ENCODE measurements at regions not wholly inside any gene's neighbourhood (a gene's known extent, or its start where the extent isn't known, plus 50 kb on each side); places are given as distances from the start of the nearest gene placed in this dataset.

GRCh38 chr9:79977510-79978197 lies 405.9 kb downstream of the TLE4 start:
- 98% methylated on average over 1 of the region's 1 CpG for WGBS
- H3K36me3 ChIP-seq (ENCODE audit: control insufficient read depth in 2 of 2, insufficient read depth in 2 of 2, low read length in 1 of 2), result no peaks in the 10 kb centered on the region
- no peak overlapping the region for H3K4me3 ChIP-seq (ENCODE audit: low read length in 2 of 2)
- H3K9me3 ChIP-seq (ENCODE audit: control insufficient read depth in 2 of 2, insufficient read depth in 1 of 2, low read length in 1 of 2), result no peaks in the 10 kb centered on the region
- no peak for DNase-seq (ENCODE audit: low read depth in 6 of 9, low spot score in 9 of 9)
- H3K4me1 ChIP-seq (ENCODE audit: control insufficient read depth in 2 of 2, insufficient read depth in 2 of 2, low read length in 2 of 2), result no peaks in the 10 kb centered on the region
- H3K27ac ChIP-seq (ENCODE audit: low read depth in 1 of 2, low read length in 1 of 2), result no peak overlapping the region
- no peaks in the 10 kb centered on the region for H3K27me3 ChIP-seq (ENCODE audit: control insufficient read depth in 2 of 2, insufficient read depth in 1 of 2, low read length in 1 of 2)

- H3K4me1 ChIP-seq (ENCODE audit: control insufficient read depth in 2 of 2, insufficient read depth in 2 of 2, low read length in 2 of 2), result no peaks in the 10 kb centered on the region
- no peak overlapping the region for H3K4me3 ChIP-seq (ENCODE audit: low read length in 2 of 2)
- no peak overlapping the region for H3K27ac ChIP-seq (ENCODE audit: low read depth in 1 of 2, low read length in 1 of 2)
- no peaks in the 10 kb centered on the region for H3K9me3 ChIP-seq (ENCODE audit: control insufficient read depth in 2 of 2, insufficient read depth in 1 of 2, low read length in 1 of 2)
- H3K36me3 ChIP-seq (ENCODE audit: control insufficient read depth in 2 of 2, insufficient read depth in 2 of 2, low read length in 1 of 2), result no peaks in the 10 kb centered on the region
- WGBS, result 95% methylated on average over 10 of the region's 10 CpGs
- no peaks in the 10 kb centered on the region for H3K27me3 ChIP-seq (ENCODE audit: control insufficient read depth in 2 of 2, insufficient read depth in 1 of 2, low read length in 1 of 2)
- DNase-seq (ENCODE audit: low read depth in 6 of 9, low spot score in 9 of 9), result no peak
Observed at GRCh38 chr9:79977074-79977435, 405.3 kb downstream of the TLE4 start.

- WGBS, result 92% methylated on average over 16 of the region's 16 CpGs
- DNase-seq (ENCODE audit: low read depth in 6 of 9, low spot score in 9 of 9), result no peak
- Histone ChIP-seq H3K27ac (ENCODE audit: low read depth in 1 of 2, low read length in 1 of 2) (no peak overlapping the region), H3K9me3 (ENCODE audit: control insufficient read depth in 2 of 2, insufficient read depth in 1 of 2, low read length in 1 of 2) (no peaks in the 10 kb centered on the region), H3K4me3 (ENCODE audit: low read length in 2 of 2) (no peak overlapping the region), H3K36me3 (ENCODE audit: control insufficient read depth in 2 of 2, insufficient read depth in 2 of 2, low read length in 1 of 2) (no peaks in the 10 kb centered on the region), H3K4me1 (ENCODE audit: control insufficient read depth in 2 of 2, insufficient read depth in 2 of 2, low read length in 2 of 2) (no peaks in the 10 kb centered on the region), H3K27me3 (ENCODE audit: control insufficient read depth in 2 of 2, insufficient read depth in 1 of 2, low read length in 1 of 2) (no peaks in the 10 kb centered on the region)
Observed at GRCh38 chr9:79976257-79977073, 404.7 kb downstream of the TLE4 start.

GRCh38 chr9:79975621-79976256 lies 404.0 kb downstream of the TLE4 start:
- Histone ChIP-seq H3K27ac (ENCODE audit: low read depth in 1 of 2, low read length in 1 of 2) (no peak overlapping the region), H3K4me3 (ENCODE audit: low read length in 2 of 2) (no peak overlapping the region), H3K27me3 (ENCODE audit: control insufficient read depth in 2 of 2, insufficient read depth in 1 of 2, low read length in 1 of 2) (no peaks in the 10 kb centered on the region), H3K36me3 (ENCODE audit: control insufficient read depth in 2 of 2, insufficient read depth in 2 of 2, low read length in 1 of 2) (no peaks in the 10 kb centered on the region), H3K9me3 (ENCODE audit: control insufficient read depth in 2 of 2, insufficient read depth in 1 of 2, low read length in 1 of 2) (no peaks in the 10 kb centered on the region), H3K4me1 (ENCODE audit: control insufficient read depth in 2 of 2, insufficient read depth in 2 of 2, low read length in 2 of 2) (no peaks in the 10 kb centered on the region)
- DNase-seq (ENCODE audit: low read depth in 6 of 9, low spot score in 9 of 9), result no peak
- WGBS, result 96% methylated on average over 10 of the region's 10 CpGs

GRCh38 chr9:79974806-79975422 lies 403.1 kb downstream of the TLE4 start:
- H3K4me3 ChIP-seq (ENCODE audit: low read length in 2 of 2), result no peak overlapping the region
- WGBS, result 91% methylated on average over 12 of the region's 12 CpGs
- no peak overlapping the region for H3K27ac ChIP-seq (ENCODE audit: low read depth in 1 of 2, low read length in 1 of 2)
- no peaks in the 10 kb centered on the region for H3K9me3 ChIP-seq (ENCODE audit: control insufficient read depth in 2 of 2, insufficient read depth in 1 of 2, low read length in 1 of 2)
- H3K4me1 ChIP-seq (ENCODE audit: control insufficient read depth in 2 of 2, insufficient read depth in 2 of 2, low read length in 2 of 2), result no peaks in the 10 kb centered on the region
- no peak for DNase-seq (ENCODE audit: low read depth in 6 of 9, low spot score in 9 of 9)
- H3K27me3 ChIP-seq (ENCODE audit: control insufficient read depth in 2 of 2, insufficient read depth in 1 of 2, low read length in 1 of 2), result no peaks in the 10 kb centered on the region
- H3K36me3 ChIP-seq (ENCODE audit: control insufficient read depth in 2 of 2, insufficient read depth in 2 of 2, low read length in 1 of 2), result no peaks in the 10 kb centered on the region

DNA sequence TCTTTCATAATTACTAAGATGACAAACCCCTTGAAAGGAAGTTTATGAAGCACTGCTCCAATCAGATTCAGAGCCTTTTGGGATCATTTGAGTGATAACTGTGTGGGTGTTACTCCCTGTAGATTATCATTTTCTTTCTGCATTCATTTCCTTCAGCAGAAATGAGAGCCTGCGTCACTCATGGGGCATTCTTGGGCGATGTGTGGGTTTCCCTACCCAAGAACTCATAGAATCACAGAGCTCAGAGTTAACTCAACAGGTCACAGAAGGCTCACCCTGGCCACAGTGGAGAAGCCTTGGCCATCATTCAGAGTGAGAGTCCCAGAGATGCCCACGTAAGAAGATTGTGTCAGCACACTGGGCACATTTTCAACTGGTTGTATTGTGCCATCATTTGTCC lies 401.9 kb downstream of the TLE4 start:
- Histone ChIP-seq H3K27me3 (ENCODE audit: control insufficient read depth in 2 of 2, insufficient read depth in 1 of 2, low read length in 1 of 2) (no peaks in the 10 kb centered on the region), H3K27ac (ENCODE audit: low read depth in 1 of 2, low read length in 1 of 2) (no peak overlapping the region), H3K36me3 (ENCODE audit: control insufficient read depth in 2 of 2, insufficient read depth in 2 of 2, low read length in 1 of 2) (no peaks in the 10 kb centered on the region), H3K4me1 (ENCODE audit: control insufficient read depth in 2 of 2, insufficient read depth in 2 of 2, low read length in 2 of 2) (no peaks in the 10 kb centered on the region), H3K9me3 (ENCODE audit: control insufficient read depth in 2 of 2, insufficient read depth in 1 of 2, low read length in 1 of 2) (no peaks in the 10 kb centered on the region), H3K4me3 (ENCODE audit: low read length in 2 of 2) (no peak overlapping the region)
- WGBS, result 98% methylated on average over 3 of the region's 3 CpGs
- no peak for DNase-seq (ENCODE audit: low read depth in 6 of 9, low spot score in 9 of 9)

DNA sequence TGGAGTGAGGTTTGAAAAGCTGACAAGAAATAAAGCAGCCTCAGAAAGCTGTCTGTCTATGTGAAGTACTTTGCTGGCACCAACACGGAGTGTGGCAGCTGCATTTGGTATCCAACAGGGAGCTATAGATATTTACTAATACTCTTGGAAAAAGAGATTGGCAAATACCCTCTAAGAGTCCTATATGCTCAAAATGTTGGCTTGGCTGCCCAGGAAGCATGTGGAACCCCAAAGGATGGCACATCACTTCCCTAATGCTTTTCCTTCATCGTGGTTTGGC lies 398.3 kb downstream of the TLE4 start:
- no peak overlapping the region for H3K27ac ChIP-seq (ENCODE audit: low read depth in 1 of 2, low read length in 1 of 2)
- H3K9me3 ChIP-seq (ENCODE audit: control insufficient read depth in 2 of 2, insufficient read depth in 1 of 2, low read length in 1 of 2), result no peaks in the 10 kb centered on the region
- 96% methylated on average over 2 of the region's 2 CpGs for WGBS
- no peaks in the 10 kb centered on the region for H3K36me3 ChIP-seq (ENCODE audit: control insufficient read depth in 2 of 2, insufficient read depth in 2 of 2, low read length in 1 of 2)
- no peaks in the 10 kb centered on the region for H3K27me3 ChIP-seq (ENCODE audit: control insufficient read depth in 2 of 2, insufficient read depth in 1 of 2, low read length in 1 of 2)
- H3K4me3 ChIP-seq (ENCODE audit: low read length in 2 of 2), result no peak overlapping the region
- H3K4me1 ChIP-seq (ENCODE audit: control insufficient read depth in 2 of 2, insufficient read depth in 2 of 2, low read length in 2 of 2), result no peaks in the 10 kb centered on the region
- DNase-seq (ENCODE audit: low read depth in 6 of 9, low spot score in 9 of 9), result no peak

DNA sequence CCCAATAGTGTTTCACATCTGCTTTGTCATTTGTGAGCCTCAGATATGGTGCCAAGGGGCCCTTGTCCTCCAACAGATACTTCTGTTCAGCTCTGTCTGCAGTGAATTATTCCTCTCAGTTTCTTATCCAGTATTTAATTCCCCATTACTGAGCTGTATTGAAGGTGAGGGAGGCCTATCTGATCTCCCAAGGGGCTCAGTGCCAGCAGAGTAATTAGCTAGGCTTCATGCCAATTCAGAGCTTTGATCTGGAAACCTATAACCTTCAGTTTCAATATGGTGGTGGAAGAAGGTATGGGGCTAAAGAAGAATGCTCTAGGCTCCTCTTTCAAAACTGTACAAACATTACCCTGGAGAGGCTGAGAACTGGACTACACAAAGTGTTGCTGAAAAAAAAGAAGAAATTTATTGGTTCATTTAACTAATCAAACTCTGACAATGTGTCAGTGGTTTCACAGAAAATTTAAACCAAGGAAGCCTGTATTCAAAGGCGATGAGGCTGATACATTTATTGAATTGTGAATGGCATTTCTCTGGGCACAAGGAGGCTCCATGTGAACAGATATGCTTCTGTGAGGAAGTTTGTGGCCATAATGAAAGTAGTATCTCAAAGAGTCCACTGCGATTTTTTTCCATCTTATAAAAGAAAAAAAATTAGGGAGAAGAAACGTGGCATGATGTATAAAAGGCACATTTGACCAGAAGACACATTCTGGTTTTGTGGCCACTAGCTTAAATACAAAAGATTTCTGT lies 397.8 kb downstream of the TLE4 start:
- 94% methylated on average over 3 of the region's 3 CpGs for WGBS
- H3K4me1 ChIP-seq (ENCODE audit: control insufficient read depth in 2 of 2, insufficient read depth in 2 of 2, low read length in 2 of 2), result no peaks in the 10 kb centered on the region
- no peaks in the 10 kb centered on the region for H3K9me3 ChIP-seq (ENCODE audit: control insufficient read depth in 2 of 2, insufficient read depth in 1 of 2, low read length in 1 of 2)
- H3K4me3 ChIP-seq (ENCODE audit: low read length in 2 of 2), result no peak overlapping the region
- no peak overlapping the region for H3K27ac ChIP-seq (ENCODE audit: low read depth in 1 of 2, low read length in 1 of 2)
- no peaks in the 10 kb centered on the region for H3K27me3 ChIP-seq (ENCODE audit: control insufficient read depth in 2 of 2, insufficient read depth in 1 of 2, low read length in 1 of 2)
- no peak for DNase-seq (ENCODE audit: low read depth in 6 of 9, low spot score in 9 of 9)
- no peaks in the 10 kb centered on the region for H3K36me3 ChIP-seq (ENCODE audit: control insufficient read depth in 2 of 2, insufficient read depth in 2 of 2, low read length in 1 of 2)
